Activated CD4-positive, CD25-positive, alpha-beta regulatory T cell treated with anti-CD3 and anti-CD28 coated beads, Interleukin-2, amount 50 U/mL, for 72 hours (primary cell): ENCODE measurements at regions not wholly inside any gene's neighbourhood (a gene's known extent, or its start where the extent isn't known, plus 50 kb on each side); places are given as distances from the start of the nearest gene placed in this dataset.
"Not testable (repeated sequence)": the region's sequence is repeated elsewhere in the genome, so short reads cannot be mapped to it uniquely, and the experiment has no call there.

Experiments used
- DNase-seq: peaks from one replicate; pipeline ENCODE4 v3.0.0; 2021

GRCh38 chr1:181173761-181174447 lies 85.4 kb downstream of the IER5 start:
- DNase-seq, result no peak

- DNase-seq, result no peak
These were observed 86.4 kb downstream of the IER5 start for GRCh38 chr1:181174861-181175260.

GRCh38 chr1:181175356-181175910 lies 86.9 kb downstream of the IER5 start:
- no peak for DNase-seq

GRCh38 chr1:181175955-181176354 lies 87.5 kb downstream of the IER5 start:
- no peak for DNase-seq

GRCh38 chr1:181178241-181178879 lies 89.9 kb downstream of the IER5 start:
- DNase-seq, result no peak

- DNase-seq, result no peak
These were observed 90.9 kb downstream of the IER5 start for GRCh38 chr1:181179279-181179986.

GRCh38 chr1:181179987-181180365 lies 91.5 kb downstream of the IER5 start:
- DNase-seq, result no peak

GRCh38 chr1:181180407-181181031 lies 92.0 kb downstream of the IER5 start:
- no peak for DNase-seq

GRCh38 chr1:181181792-181182585 lies 93.5 kb downstream of the IER5 start:
- no peak for DNase-seq

GRCh38 chr1:181184621-181185020 lies 96.1 kb downstream of the IER5 start:
- DNase-seq, result no peak

GRCh38 chr1:181185461-181185860 lies 97.0 kb downstream of the IER5 start:
- no peak for DNase-seq

- not testable (repeated sequence) for DNase-seq
These were observed 97.6 kb downstream of the IER5 start for GRCh38 chr1:181186133-181186532.

- DNase-seq, result no peak
These were observed 99.0 kb downstream of the IER5 start for GRCh38 chr1:181187337-181188126.

- no peak for DNase-seq
These were observed 100.7 kb downstream of the IER5 start for GRCh38 chr1:181189245-181189644.

- DNase-seq, result peak; percentile 86
These were observed 101.3 kb downstream of the IER5 start for GRCh38 chr1:181189691-181190363.

- DNase-seq, result no peak
These were observed 102.0 kb downstream of the IER5 start for GRCh38 chr1:181190364-181191035.

GRCh38 chr1:181191494-181192040 lies 103.1 kb downstream of the IER5 start:
- no peak for DNase-seq

- no peak for DNase-seq
These were observed 103.8 kb downstream of the IER5 start for GRCh38 chr1:181192316-181192715.

GRCh38 chr1:181202986-181203555 lies 114.6 kb downstream of the IER5 start:
- no peak for DNase-seq

- no peak for DNase-seq
These were observed 116.0 kb downstream of the IER5 start for GRCh38 chr1:181204530-181204929.
